Dermis blood vessel endothelial cell (primary cell): ENCODE measurements at regions not wholly inside any gene's neighbourhood (a gene's known extent, or its start where the extent isn't known, plus 50 kb on each side); places are given as distances from the start of the nearest gene placed in this dataset.

Experiments
- DNase-seq: peaks from one replicate; pipeline ENCODE4 v3.0.0; 2010

GRCh38 chr4:136227315-136227714, 1305.0 kb downstream of the PCDH18 start:
- DNase-seq, result no peak

DNA sequence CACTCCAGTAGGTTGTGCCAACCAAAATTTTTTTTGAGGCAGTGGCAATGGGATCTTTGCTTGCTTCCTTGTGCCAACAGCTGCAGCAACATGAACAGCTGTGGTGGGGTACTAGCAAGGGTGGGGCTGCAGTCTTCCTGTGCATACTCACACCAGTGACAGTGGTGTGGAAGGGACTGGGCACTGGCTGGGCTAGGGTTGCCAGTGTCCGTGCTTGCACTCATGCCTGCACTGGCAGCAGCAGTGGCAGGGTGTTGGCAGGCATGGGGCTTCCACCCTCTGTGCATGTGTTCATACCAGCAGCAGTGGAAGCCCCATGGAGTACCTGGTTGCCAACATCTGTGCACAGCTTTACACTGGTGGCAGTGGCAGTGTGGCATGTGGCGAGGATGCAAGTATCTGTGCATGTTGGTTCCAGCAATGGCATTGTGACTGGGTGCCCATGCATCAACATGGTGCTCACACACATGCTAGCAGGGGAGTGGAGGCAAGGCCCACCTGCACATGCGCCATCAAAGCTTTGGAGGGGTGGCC, 1312.6 kb downstream of the PCDH18 start:
- DNase-seq, result no peak

DNA sequence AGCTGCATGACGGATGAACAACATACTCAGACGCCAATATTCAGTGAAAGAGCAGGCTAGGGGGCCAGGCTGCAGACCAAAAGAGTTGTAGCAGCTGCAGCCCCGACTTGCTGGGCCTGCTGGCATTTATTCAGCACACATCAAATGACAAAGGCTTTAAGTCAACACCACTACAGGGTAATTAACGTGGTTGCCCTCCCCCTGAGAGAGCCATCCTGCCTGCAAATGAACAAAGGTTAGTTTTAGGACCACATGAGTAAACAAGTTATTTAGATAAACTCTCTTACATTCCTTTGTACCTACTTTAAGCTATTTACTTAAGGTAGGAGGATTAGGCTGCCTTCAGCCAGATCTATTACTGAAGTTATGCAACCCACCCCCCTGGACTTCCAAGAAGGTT, 1329.1 kb downstream of the PCDH18 start:
- no peak for DNase-seq

DNA sequence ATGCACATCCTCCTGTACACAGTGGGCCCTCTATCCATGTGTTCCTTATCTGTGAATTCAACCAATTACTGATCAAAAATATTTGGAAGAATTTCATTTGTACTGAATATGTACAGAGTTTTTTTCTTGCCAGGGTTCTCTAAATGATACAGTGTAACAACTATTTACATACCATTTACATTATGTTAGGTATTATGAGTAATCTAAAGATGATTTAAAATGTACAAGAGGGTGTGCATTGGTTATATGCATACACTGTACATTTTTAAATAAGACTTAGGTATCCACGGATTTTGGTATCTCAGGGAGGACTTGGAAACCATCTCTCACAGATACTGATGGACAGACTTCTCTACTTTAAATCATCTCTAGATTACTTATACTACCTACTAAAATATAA, 1333.9 kb downstream of the PCDH18 start:
- DNase-seq, result no peak

DNA sequence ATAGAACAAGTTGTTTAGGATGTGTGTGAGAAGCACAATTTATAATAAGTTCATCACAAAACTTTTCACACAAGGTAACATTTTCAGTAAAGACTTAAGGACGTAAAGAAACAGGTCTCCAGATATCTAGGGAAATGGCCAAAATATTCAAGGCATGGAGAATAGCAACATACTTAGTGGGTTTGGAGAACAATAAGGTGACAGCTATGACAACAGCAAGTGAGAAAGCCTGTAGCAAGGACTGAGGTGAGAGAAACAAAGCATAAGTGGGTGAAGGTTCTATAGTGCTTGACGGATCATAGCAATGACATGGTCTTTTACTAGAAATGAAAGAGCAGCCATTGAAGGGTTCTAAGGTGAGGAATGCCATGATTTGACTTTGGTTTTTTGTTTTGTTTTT, 1337.3 kb downstream of the PCDH18 start:
- DNase-seq, result no peak

- no peak for DNase-seq
Observed at GRCh38 chr4:136186650-136187049, 1345.6 kb downstream of the PCDH18 start.

DNA sequence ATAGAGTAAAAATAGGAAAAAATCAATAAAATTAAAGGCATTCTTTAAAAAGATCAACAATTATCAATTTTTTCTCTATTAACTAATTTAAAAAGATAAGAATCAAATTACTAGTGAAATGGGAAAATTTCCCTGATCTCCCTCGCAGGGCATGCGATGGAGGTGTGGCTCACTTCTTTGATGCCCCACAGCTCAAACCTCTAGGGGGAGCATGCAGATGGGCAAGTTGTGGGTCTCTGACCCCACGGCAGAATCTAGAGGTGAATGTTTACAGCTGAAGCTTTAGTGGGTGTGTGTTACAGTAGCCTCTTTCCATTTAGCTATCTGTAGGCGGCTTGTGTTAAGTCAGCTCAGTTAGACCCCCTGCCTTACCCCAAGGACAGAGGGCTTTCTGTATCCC, 1348.8 kb downstream of the PCDH18 start:
- no peak for DNase-seq

- DNase-seq, result no peak
Observed at GRCh38 chr4:136156947-136157346, 1375.3 kb downstream of the PCDH18 start.

DNA sequence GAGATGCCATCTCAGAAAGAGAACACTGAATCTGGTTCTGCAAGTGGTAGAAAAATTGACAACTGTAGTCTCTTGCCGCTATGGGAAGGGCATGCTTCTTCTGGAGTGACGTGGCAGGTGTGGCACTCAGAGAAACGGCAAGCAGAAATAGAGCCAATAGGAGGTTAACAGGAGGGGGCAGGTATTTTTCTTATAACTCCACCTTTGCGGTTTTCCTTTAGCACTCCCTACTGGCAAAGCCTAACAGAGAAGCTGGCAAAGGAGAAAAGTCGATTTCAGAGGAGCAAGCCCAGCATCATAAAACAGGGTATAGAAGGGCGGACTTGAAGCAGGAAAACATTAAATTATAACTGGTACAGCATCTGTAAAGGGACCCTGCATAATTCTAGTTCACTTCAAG, 1382.2 kb downstream of the PCDH18 start:
- DNase-seq, result no peak

GRCh38 chr4:136136601-136137000, 1395.7 kb downstream of the PCDH18 start:
- DNase-seq, result no peak

- no peak for DNase-seq
Observed at GRCh38 chr4:136124251-136124745, 1408.0 kb downstream of the PCDH18 start.

- no peak for DNase-seq
Observed at GRCh38 chr4:136121426-136121825, 1410.9 kb downstream of the PCDH18 start.

GRCh38 chr4:136113921-136114320, 1418.4 kb downstream of the PCDH18 start:
- no peak for DNase-seq

DNA sequence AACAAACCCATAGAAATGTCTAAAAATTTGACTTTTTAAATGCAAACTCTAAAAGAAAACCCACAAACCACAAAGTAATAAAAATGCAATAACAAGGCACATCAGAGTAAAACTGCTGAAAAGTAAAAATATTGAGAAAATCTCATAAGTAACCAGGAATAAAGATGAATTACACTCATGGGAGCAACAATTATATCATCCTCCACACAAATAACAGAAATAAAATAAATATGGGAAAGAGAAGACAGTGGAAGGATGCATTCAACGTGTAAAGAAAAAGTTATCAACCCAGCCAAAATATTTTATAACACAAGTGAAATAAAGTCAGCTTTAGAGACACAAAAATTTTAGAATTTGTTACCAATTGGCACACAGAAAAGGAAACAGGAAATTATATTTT, 1420.2 kb downstream of the PCDH18 start:
- DNase-seq, result no peak

DNA sequence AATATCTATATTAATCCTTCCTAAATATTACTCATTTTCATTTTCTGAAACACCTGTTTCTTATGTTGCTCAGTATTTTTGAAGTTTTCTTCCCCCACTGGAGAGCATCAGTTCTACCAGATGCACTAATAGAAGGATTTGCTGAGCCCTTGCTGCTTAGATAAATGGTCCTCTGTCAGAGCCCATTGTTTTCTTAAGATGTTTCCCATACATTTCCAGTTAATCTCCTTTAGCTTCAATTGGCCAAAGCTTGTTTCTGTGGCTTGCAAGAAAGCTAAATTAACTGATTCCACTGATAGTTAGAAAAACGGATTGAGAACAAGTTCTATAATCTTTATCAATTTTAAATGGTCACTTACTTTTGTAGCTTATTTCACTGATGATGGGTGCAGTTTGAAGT, 1425.5 kb downstream of the PCDH18 start:
- no peak for DNase-seq

DNA sequence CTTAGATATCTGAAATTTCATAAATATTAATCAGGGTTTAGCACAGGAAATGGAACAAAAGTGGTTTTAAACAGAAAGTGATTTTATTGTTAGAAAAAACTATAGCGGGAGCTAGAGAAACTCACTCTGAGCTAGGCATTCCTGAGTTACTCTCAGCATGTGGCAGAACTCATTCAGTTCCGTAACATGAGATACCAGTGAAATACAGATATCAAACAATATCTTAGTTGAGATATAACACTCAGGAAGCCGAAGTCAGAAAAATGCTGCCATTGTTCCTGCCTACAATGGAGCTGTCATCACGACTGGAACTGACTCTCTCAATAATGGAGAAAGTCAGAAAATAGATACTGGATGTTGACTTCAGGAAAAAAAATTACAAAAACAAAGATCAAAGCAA, 1428.7 kb downstream of the PCDH18 start:
- DNase-seq, result no peak

DNA sequence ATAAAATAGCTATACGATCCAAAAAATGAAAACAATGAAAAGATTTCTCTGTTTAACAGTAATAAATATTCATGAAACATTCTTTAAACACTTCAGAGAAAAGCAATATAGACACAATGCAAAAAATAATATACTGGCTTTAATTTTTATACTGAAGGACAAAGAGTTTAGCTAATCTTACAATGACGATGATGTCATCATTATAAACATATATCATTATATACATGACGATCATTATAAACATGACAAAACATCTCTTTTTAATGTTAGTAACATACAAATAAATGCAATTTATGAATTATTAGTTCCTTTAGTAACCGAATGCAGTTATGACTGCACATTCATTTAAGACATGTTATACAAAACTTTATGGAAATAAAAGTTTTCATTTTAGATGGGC, 1434.6 kb downstream of the PCDH18 start:
- DNase-seq, result no peak

DNA sequence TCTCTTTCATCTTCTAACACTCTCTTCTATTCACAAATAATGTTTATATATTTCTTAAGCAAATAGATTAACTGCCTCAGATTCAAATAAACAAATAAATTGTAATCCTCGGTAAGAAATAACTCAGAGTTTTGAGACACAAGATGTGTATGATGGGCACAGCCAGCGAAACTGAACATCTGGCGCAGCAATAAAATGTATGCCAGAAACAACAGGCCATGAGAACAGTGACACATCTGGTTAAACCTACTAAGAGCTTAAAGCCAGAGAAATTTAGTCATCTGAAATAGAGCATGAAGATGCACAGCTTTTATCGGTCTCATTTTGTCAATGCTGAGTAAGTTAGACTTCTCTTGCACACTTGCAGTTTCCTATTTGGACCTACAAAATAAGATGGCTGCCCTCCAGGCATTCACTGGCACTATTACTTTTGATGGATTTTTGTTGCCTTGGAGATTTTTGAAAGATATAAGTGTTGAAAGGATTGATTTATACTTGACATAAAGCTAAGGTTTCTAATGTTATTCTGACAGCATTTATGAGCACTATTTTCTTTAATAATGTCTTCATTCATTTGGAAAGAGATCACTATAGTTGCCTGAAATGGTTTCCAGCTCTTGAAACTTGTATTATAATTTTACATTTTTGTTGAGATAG, 1444.0 kb downstream of the PCDH18 start:
- DNase-seq, result no peak

DNA sequence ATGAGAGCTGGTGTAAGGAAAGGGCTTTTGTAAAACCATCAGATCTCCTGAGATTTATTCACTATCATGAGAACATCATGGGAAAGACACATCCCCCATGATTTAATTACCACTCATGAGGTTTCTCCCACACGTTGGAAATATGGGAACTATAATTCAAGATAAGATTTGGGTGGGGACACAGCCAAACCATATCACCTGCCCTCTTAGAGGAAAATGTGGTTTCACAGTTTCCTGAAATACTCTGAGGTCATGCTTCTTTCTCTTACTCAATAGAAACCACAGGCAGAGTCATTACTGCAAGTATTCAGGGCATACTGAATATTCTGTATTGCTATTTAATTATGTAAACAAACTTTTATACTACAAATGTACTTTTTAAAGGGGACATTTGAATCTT, 1453.3 kb downstream of the PCDH18 start:
- no peak for DNase-seq

GRCh38 chr4:136056748-136057147, 1475.5 kb downstream of the PCDH18 start:
- no peak for DNase-seq

GRCh38 chr4:136055360-136055759, 1476.9 kb downstream of the PCDH18 start:
- no peak for DNase-seq

DNA sequence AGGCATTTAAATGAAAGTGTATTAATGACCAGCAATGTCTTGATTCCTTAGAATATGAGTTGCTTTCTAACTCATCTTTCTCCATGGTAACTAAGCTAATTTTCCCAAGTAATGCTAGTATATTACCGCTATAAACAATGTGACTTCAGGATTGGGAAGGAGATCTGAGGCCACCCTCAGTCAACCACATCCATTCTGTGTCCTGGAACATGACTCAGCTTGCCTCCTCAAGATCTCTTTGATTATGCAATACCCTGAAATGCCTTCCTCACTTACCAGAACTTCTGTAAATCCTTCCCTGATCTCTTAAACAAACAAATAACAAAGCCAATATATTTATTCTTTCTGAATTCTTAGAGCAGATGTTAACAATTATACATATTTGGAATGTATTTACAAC, 1495.5 kb downstream of the PCDH18 start:
- DNase-seq, result no peak

GRCh38 chr4:136032391-136032790, 1499.9 kb downstream of the PCDH18 start:
- DNase-seq, result no peak

GRCh38 chr4:136025540-136025939, 1506.8 kb downstream of the PCDH18 start:
- no peak for DNase-seq

DNA sequence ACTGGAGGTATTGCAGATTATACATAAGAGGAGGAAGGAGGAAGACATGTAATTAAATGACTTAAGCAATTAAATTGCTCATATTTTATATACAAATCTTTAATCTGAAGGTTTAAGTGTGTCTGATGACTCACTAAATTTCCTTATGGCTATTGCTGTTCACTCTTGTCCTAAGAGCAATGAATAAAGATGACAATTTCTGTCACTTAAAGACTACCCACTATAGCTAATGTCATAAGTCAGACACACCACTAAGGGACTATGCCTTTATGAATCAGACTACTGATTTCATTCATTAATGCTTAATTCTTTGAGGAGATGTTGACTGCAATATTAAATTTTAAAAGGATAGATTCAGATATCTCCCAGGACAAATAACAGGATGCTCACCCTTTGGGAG, 1514.7 kb downstream of the PCDH18 start:
- DNase-seq, result no peak
